Endothelial cell of umbilical vein (primary cell): ENCODE measurements at regions not wholly inside any gene's neighbourhood (a gene's known extent, or its start where the extent isn't known, plus 50 kb on each side); places are given as distances from the start of the nearest gene placed in this dataset.

Source experiments
- BruUV-seq: library from RNA; stranded (reverse); fragments of 400-500 nt; replicated peaks from 2 replicates; lab custom pipeline; 2021; lab: Mats Ljungman, UMichigan
- CTCF ChIA-PET: fragments of 300-600, 350-600 bp; sonication (Branson Sonifier 250); formaldehyde crosslinking; loops from one replicate; lab custom pipeline; 2021; ENCODE audit warnings: antibody characterized with exemption, inconsistent platforms; lab: Charles Lee
- POLR2A ChIA-PET: fragments of 300-600, 350-600 bp; sonication (Branson Sonifier 250); formaldehyde crosslinking; loops from one replicate; lab custom pipeline; 2021; ENCODE audit warnings: antibody characterized with exemption, inconsistent platforms; lab: Charles Lee
- DNase-seq: peaks from one replicate; pipeline ENCODE4 v3.0.0-alpha.2; 2011; ENCODE audit warnings: low read depth, low spot score
- FAIRE-seq: peaks from 2 replicates; lab custom pipeline; 2011; peaks lifted over from hg19 to GRCh38; lab: Jason Lieb, UNC
- H2AFZ ChIP-seq: 2 replicates; pipeline ENCODE4 v1.6.0; 2012; ENCODE audit warnings: low read depth, low read length, control low read depth, inconsistent platforms
- H3K27ac ChIP-seq: 2 replicates; pipeline ENCODE4 v1.5.1; 2011; ENCODE audit warnings: low read depth, mild to moderate bottlenecking, control low read depth, low read length, moderate library complexity; ENCODE audit not compliant: insufficient read depth
- H3K27me3 ChIP-seq, 2 experiments: 2 replicates each; pipeline versions ENCODE4 v1.6.0 to v1.6.1; 2011; ENCODE audit warnings: low read length in 2 of 2, mixed read lengths in 1 of 2; ENCODE audit not compliant: control insufficient read depth in 2 of 2, insufficient read depth in 2 of 2
- H3K36me3 ChIP-seq, 2 experiments: 2 replicates in 1 of 2; 3 replicates in 1 of 2; pipeline ENCODE4 v1.5.1; 2011; ENCODE audit warnings: low read length in 2 of 2, mild to moderate bottlenecking in 1 of 2, moderate library complexity in 1 of 2; ENCODE audit not compliant: control insufficient read depth in 2 of 2, insufficient read depth in 2 of 2; ENCODE audit errors: extremely low read depth in 1 of 2
- H3K4me1 ChIP-seq: 3 replicates; pipeline ENCODE4 v1.5.1; 2011; ENCODE audit warnings: mild to moderate bottlenecking, low read length; ENCODE audit not compliant: control insufficient read depth, insufficient read depth; ENCODE audit errors: extremely low read depth
- H3K4me2 ChIP-seq: 2 replicates; pipeline ENCODE4 v1.6.1; 2011; ENCODE audit warnings: low read length, control low read depth, mixed read lengths; ENCODE audit not compliant: insufficient read depth
- H3K4me3 ChIP-seq, 3 experiments: fragments of 200-600 bp in 1 of 3; sonication (generic), shearing (Covaris generic) in 1 of 3; replicated peaks in 1 of 3; 2 replicates each; pipeline ENCODE4 v1.5.1; 2011 to 2016; ENCODE audit warnings: control low read depth in 3 of 3, low read length in 3 of 3, mild to moderate bottlenecking in 2 of 3, inconsistent platforms in 1 of 3, low read depth in 1 of 3, moderate library complexity in 1 of 3; ENCODE audit not compliant: insufficient read depth in 1 of 3
- H3K79me2 ChIP-seq: 2 replicates; pipeline ENCODE4 v1.6.0; 2012; ENCODE audit warnings: low read length, inconsistent platforms; ENCODE audit not compliant: control insufficient read depth, insufficient read depth
- H3K9ac ChIP-seq: replicated peaks from 2 replicates; pipeline ENCODE3; 2011; ENCODE audit warnings: low read length, control low read depth; ENCODE audit not compliant: insufficient read depth; ENCODE audit errors: extremely low read depth
- H3K9me1 ChIP-seq: replicated peaks from 3 replicates; pipeline ENCODE4 v1.6.0; 2011; ENCODE audit warnings: mild to moderate bottlenecking, low read length; ENCODE audit not compliant: control insufficient read depth, insufficient read depth; ENCODE audit errors: extremely low read depth
- H3K9me3 ChIP-seq: replicated peaks from 2 replicates; pipeline ENCODE4 v1.5.1; 2012; ENCODE audit warnings: low read length, inconsistent platforms; ENCODE audit not compliant: control insufficient read depth, insufficient read depth
- H4K20me1 ChIP-seq: replicated peaks from 2 replicates; pipeline ENCODE3; 2011; ENCODE audit warnings: mild to moderate bottlenecking, low read length; ENCODE audit not compliant: control insufficient read depth, insufficient read depth; ENCODE audit errors: extremely low read depth
- CTCF ChIP-seq, 2 donors: IDR thresholded peaks; 1 replicate in 1 of 2; 2 replicates in 1 of 2; pipeline ENCODE4 v1.5.1; 2011; ENCODE audit warnings: low read length in 2 of 2, mild to moderate bottlenecking in 2 of 2, moderate library complexity in 2 of 2, control low read depth in 1 of 2, inconsistent platforms in 1 of 2, low read depth in 1 of 2; ENCODE audit not compliant: insufficient read depth in 1 of 2; ENCODE audit errors: extremely low read depth in 1 of 2
- EZH2 ChIP-seq: IDR thresholded peaks from 2 replicates; pipeline ENCODE4 v1.6.1; 2012; ENCODE audit warnings: borderline replicate concordance, low read depth, mild to moderate bottlenecking, moderate library complexity, low read length, inconsistent platforms; ENCODE audit not compliant: severe bottlenecking
- FOS ChIP-seq: IDR thresholded peaks from 2 replicates; pipeline ENCODE4 v1.6.1; 2011; ENCODE audit warnings: mild to moderate bottlenecking, low read length, moderate library complexity, borderline replicate concordance; ENCODE audit not compliant: insufficient read depth
- GATA2 ChIP-seq: IDR thresholded peaks from 2 replicates; pipeline ENCODE4 v1.7.0; 2011; ENCODE audit warnings: low read depth, mild to moderate bottlenecking, moderate library complexity, mixed read lengths, low read length; ENCODE audit not compliant: insufficient read length, insufficient read depth
- JUN ChIP-seq: IDR thresholded peaks from 2 replicates; pipeline ENCODE4 v1.6.1; 2011; ENCODE audit warnings: borderline replicate concordance, low read depth; ENCODE audit not compliant: insufficient read length, insufficient read depth
- MYC ChIP-seq: IDR thresholded peaks from one replicate; pipeline ENCODE4 v1.6.1; 2011; ENCODE audit warnings: mild to moderate bottlenecking, low read depth, low read length
- POLR2A ChIP-seq: IDR thresholded peaks from 2 replicates; pipeline ENCODE4 v1.6.1; 2012; ENCODE audit warnings: low read depth, mild to moderate bottlenecking, control low read depth, low read length
- POLR2AphosphoS5 ChIP-seq: IDR thresholded peaks from 2 replicates; pipeline ENCODE4 v1.6.1; 2012; ENCODE audit warnings: low read depth, mild to moderate bottlenecking, control low read depth, low read length, moderate library complexity; ENCODE audit not compliant: insufficient read depth
- dilution Hi-C: fragments of 300-500 bp; cut with MboI; formaldehyde crosslinking; loops from one replicate; pipeline ENCODE4 v1.15.0; 2019; ENCODE audit warnings: low sequenced_read_pairs; ENCODE audit not compliant: extremely low pct_ligation_motif_present
- intact Hi-C: fragments of 100-400 bp; cut with micrococcal nuclease; formaldehyde crosslinking; loops from one replicate; pipeline ENCODE4 v1.10.0; 2022
- TF ChIP-seq, protein P1 (sequence below): IDR thresholded peaks from 2 replicates; pipeline ENCODE4 v1.6.1; 2011; ENCODE audit not compliant: insufficient read depth, insufficient read length

DNA sequence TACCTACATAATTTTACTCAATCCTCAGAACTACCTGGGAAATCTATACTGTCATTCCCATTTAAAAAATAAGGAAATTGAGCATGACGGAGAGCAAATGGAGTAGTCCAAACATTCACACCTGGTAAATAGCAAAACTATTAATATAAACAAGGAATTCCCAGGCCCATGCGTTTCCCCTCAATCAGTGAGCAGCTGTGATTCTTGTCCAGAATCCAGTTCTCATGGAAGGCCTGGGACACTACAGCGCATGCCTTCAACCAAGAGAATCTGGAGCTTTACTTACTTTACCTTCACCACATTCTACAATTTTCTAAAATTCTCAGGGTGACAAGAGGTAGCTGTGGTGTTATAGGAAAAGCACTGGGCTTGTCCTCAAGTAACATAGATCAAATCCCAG, 259.0 kb downstream of the LRATD1 start:
- dilution Hi-C loops (no loop called here), intact Hi-C loops (loop anchor here (2.0 kb wide), 1 partner anchor 79 kb away; no protein-coding TSS in a partner anchor)
- Histone ChIP-seq H2AFZ (no peak overlapping the region), H3K4me2 (no peak overlapping the region), H3K9ac (no peak overlapping the region), H4K20me1 (no peaks in the 10 kb centered on the region), H3K9me3 (peaks cover 2% of the 10 kb centered on the region), H3K27me3 (no peaks in the 10 kb centered on the region), H3K9me1 (no peaks in the 10 kb centered on the region), H3K27ac (no peak overlapping the region), H3K79me2 (no peaks in the 10 kb centered on the region), H3K4me3 (no peak overlapping the region), H3K4me1 (no peaks in the 10 kb centered on the region), H3K36me3 (no peaks in the 10 kb centered on the region)
- POLR2A ChIA-PET, result no interaction called here
- TF ChIP-seq GATA2 (no peak), POLR2AphosphoS5 (no peak), FOS (no peak), JUN (no peak), POLR2A (no peak)
- CTCF ChIA-PET, result no interaction called here
- DNase-seq (no peak), FAIRE-seq (no peak)
- BruUV-seq, result no TSS peak

DNA sequence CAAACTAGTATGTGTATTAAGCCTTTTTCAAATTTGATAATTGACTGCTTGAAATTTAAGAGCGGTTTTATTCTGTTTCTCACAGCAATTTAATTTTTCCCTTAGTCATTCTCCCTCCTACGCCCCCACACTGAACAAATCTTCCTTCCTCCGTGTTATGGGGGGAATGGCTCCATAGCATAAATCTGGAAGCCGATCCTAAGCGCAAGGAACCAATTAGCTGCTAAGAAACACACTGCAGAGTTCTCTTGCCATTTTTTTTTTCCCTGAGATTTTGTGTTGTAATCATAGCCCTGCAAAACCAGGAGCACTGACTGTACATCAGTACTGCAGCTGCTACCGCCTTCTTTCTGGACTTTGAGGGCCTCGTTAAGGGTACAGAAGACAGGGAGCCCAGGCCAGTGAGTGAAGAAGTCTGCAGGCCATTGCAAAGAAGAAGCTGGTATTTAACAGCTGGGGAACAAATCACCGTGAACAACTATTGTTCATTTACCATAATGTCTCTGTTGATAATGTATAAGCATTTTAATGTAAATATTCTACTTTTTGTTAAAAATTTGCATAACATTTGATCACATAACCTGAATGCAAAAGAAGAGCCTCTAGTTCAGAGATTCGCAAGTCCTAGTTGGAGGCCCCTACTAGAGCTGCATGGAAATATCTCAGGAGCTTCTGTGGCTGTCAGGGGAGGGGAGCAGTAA, 264.0 kb downstream of the LRATD1 start:
- Histone ChIP-seq H3K27me3 (no peaks in the 10 kb centered on the region), H4K20me1 (no peaks in the 10 kb centered on the region), H3K4me1 (no peaks in the 10 kb centered on the region), H3K79me2 (no peaks in the 10 kb centered on the region), H2AFZ (no peak overlapping the region), H3K9me3 (peaks cover 4% of the 10 kb centered on the region), H3K4me3 (no peak overlapping the region), H3K9me1 (no peaks in the 10 kb centered on the region), H3K27ac (no peak overlapping the region), H3K36me3 (no peaks in the 10 kb centered on the region), H3K9ac (no peak overlapping the region), H3K4me2 (no peak overlapping the region)
- DNase-seq, result no peak
- dilution Hi-C loops, result no loop called here
- TF ChIP-seq GATA2 (no peak), POLR2A (no peak), CTCF (IDR thresholded peaks at IDR 0.05; ENCODE audit: extremely low read depth in 1 of 2, insufficient read depth in 1 of 2, low read depth in 1 of 2, low read length in 2 of 2) (no peak), POLR2AphosphoS5 (no peak), FOS (no peak), MYC (no peak), EZH2 (no peak), JUN (no peak)
- TF ChIP-seq, protein P1, sequence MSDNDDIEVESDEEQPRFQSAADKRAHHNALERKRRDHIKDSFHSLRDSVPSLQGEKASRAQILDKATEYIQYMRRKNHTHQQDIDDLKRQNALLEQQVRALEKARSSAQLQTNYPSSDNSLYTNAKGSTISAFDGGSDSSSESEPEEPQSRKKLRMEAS, result no peak
- POLR2A ChIA-PET, result no interaction called here
- CTCF ChIA-PET, result no interaction called here
- no TSS peak for BruUV-seq
- intact Hi-C loops, result no loop called here
- no peak for FAIRE-seq
